Fibroblast of pulmonary artery (primary cell): ENCODE measurements at regions not wholly inside any gene's neighbourhood (a gene's known extent, or its start where the extent isn't known, plus 50 kb on each side); places are given as distances from the start of the nearest gene placed in this dataset.
"Not testable (repeated sequence)": the region's sequence is repeated elsewhere in the genome, so short reads cannot be mapped to it uniquely, and the experiment has no call there.

ENCODE experiments used
- DNase-seq: peaks from one replicate; pipeline ENCODE4 v3.0.0-alpha.2; 2010; ENCODE audit warnings: low read depth
- H3K4me3 ChIP-seq: replicated peaks from 2 replicates; pipeline ENCODE4 v1.5.1; 2011; ENCODE audit warnings: low read depth, mild to moderate bottlenecking, control low read depth, low read length, moderate library complexity
- TF ChIP-seq, protein P1 (sequence below): IDR thresholded peaks from 2 replicates; pipeline ENCODE4 v1.5.1; 2011; ENCODE audit warnings: mild to moderate bottlenecking, control low read depth, low read length, inconsistent platforms; ENCODE audit errors: missing control alignments

DNA sequence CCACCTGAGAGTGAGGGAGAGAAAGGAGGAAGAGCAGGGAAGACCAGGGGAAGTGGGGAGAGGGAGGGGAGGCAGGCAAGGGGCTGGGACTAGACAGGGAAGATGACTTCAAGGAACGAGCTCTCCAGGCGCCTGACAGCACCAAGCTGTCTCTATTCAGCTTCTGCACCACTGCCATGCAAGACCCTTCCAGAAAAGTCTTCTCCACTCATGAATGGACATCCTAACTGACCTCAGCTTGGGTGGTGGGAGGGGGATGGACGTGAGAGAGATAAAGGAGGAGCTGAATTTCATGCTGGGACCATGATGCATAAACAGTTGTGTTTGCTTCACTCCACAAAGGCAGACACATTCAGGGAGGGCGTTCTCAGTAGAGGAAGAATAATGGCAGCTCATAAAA, 206.4 kb upstream of the ARL4C start:
- no peak for DNase-seq
- no peak overlapping the region for H3K4me3 ChIP-seq
- TF ChIP-seq, protein P1, sequence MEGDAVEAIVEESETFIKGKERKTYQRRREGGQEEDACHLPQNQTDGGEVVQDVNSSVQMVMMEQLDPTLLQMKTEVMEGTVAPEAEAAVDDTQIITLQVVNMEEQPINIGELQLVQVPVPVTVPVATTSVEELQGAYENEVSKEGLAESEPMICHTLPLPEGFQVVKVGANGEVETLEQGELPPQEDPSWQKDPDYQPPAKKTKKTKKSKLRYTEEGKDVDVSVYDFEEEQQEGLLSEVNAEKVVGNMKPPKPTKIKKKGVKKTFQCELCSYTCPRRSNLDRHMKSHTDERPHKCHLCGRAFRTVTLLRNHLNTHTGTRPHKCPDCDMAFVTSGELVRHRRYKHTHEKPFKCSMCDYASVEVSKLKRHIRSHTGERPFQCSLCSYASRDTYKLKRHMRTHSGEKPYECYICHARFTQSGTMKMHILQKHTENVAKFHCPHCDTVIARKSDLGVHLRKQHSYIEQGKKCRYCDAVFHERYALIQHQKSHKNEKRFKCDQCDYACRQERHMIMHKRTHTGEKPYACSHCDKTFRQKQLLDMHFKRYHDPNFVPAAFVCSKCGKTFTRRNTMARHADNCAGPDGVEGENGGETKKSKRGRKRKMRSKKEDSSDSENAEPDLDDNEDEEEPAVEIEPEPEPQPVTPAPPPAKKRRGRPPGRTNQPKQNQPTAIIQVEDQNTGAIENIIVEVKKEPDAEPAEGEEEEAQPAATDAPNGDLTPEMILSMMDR, result no peak

DNA sequence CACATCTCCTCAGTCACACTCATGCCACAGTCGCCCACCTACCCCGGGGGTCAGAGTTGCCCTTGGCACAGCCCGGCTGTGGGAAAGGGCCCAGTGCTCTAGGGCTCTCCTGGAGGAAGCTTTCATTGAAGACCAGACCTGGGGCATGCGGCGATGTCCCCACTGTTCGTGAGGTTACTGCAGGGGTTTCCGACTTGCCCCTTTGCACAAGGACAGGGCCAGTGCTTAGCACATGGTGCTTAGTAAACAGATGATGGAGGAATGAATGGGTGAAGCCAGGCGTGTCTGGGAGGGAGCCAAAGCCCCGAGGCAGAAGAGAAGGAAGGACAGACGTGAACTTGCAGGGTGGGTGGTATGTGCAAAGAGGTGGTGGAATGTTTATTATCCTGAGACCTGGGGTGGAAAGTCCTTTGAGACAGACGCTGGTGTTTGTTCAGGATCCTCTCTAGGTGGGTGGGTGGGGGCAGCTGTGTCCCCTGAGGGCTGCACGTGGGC, 205.9 kb upstream of the ARL4C start:
- H3K4me3 ChIP-seq, result no peak overlapping the region
- DNase-seq, result no peak
- TF ChIP-seq, protein P1, result no peak

DNA sequence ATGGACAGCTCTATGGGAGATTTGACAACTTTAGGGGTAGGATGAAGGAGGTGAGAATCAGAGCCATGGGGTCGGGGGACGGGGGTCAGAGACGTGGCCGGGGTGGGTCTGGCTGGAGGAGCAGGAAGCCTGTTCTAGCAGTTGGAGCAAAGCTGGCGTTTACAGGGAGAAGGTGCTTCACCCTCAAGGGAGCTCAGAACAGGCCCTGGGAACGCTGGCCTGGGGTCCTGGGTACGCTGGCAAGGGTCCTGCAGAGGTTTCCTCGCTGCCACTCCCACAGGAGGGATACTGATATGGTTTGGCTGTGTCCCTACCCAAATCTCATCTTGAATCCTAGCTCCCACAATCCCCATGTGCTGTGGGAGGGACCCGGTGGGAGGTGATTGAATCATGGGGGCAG, 205.0 kb upstream of the ARL4C start:
- TF ChIP-seq, protein P1, result no peak
- H3K4me3 ChIP-seq, result no peak overlapping the region
- no peak for DNase-seq

- TF ChIP-seq, protein P1, result no peak
- no peak overlapping the region for H3K4me3 ChIP-seq
- no peak for DNase-seq
Measured at GRCh38 chr2:234701421-234701820, 204.5 kb upstream of the ARL4C start.

GRCh38 chr2:234699456-234699855, 202.6 kb upstream of the ARL4C start:
- no peak overlapping the region for H3K4me3 ChIP-seq
- TF ChIP-seq, protein P1, result no peak
- no peak for DNase-seq

DNA sequence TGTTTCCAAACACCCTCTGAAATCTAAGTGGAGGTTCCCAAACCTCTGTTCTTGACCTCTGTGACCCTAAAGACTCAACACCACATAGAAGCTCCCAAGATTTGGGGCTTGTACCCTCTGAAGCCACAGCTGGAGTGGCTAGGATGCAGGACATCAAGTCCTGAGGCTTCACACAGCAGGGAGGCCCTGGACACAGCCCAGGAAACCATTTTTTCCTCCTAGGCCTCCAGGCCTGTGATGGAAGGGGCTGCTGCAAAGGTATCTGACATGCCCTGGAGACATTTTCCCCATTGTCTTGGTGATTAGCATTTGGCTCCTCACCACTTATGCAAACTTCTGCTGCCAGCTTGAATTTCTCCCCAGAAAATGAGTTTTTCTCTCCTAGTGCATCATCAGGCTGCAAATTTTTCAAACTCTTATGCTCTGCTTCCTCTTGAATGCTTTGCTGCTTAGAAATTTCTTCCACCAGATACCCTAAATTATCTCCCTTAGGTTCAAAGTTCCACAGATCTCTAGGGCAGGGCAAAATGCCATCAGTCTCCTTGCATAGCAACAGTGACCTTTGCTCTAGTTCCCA, 200.5 kb upstream of the ARL4C start:
- not testable (repeated sequence) for DNase-seq, H3K4me3 ChIP-seq

DNA sequence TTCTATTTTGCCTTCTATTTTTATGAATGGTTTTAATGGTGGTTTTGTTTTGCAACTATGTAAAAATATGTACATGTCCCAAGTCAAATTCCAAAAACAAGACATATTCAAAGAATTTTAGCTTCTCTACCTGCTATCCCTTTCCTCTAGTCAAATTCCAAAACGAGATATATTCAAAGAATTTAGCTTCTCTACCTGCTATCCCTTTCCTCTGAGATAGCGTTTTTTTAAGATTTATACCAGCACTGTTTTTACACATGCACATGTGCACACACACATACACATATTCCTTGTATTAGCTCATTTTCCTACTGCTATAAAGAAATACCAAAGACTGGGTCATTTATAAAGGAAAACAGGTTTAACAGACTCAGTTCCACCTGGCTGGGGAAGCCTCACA, 199.1 kb upstream of the ARL4C start:
- DNase-seq, result no peak
- no peak overlapping the region for H3K4me3 ChIP-seq
- TF ChIP-seq, protein P1, result no peak
